ENCODE measurements at regions not wholly inside any gene's neighbourhood (a gene's known extent, or its start where the extent isn't known, plus 50 kb on each side); places are given as distances from the start of the nearest gene placed in this dataset.
"Not testable (repeated sequence)": the region's sequence is repeated elsewhere in the genome, so short reads cannot be mapped to it uniquely, and the experiment has no call there.

DNA sequence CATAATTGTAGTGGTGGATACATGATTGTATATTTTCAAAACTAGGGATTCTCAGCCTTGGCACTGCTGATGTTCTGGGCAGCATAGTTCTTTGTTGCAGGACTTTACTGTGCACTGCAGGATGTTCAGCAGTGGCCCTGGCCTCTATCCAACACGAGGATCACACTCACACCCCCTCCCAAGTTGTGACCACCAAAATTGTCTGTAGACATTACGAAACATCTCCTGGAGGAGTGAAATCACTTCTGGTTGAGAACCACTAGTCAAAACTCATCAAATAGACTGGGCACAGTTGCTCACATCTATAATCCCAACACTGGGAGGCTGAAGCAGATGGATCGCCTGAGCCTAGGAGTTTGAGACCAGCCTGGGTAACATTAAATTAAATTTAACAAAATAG, 123.1 kb upstream of the CDYL start:
- DNase-seq: no peak

DNA sequence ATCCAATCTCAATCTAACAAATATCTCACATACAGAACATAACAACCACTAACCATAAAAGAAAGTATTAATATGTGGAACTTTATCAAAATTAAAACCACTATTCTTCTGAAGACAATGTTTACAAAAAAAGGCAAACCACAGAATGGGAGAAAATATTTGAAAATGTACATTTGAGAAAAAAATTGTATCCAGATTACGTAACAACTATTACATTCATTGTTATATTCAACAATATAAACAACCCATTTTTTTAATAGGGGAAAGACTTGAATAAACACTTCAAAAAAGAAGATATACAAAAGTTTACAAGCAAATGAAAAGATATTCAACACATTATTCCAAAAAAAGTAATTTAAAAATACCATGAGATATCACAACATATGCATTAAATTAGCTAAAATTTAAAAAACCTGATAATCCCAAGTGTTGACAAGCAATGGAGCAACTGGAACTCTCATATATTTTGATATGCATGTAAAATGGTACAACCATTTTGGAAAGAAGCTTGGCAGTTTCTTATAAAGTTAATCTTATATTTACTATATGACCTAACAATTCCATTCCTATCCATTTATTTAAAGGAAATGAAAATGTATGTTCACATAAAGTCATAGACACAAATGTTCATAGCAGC, 124.3 kb upstream of the CDYL start:
- DNase-seq: no peak

GRCh38 chr6:4649728-4650127, 126.5 kb upstream of the CDYL start:
- no peak for DNase-seq

GRCh38 chr6:4647414-4648365, 128.5 kb upstream of the CDYL start:
- peak; percentile 10 for DNase-seq

- DNase-seq: no peak
Observed at GRCh38 chr6:4645713-4646360, 130.4 kb upstream of the CDYL start.

DNA sequence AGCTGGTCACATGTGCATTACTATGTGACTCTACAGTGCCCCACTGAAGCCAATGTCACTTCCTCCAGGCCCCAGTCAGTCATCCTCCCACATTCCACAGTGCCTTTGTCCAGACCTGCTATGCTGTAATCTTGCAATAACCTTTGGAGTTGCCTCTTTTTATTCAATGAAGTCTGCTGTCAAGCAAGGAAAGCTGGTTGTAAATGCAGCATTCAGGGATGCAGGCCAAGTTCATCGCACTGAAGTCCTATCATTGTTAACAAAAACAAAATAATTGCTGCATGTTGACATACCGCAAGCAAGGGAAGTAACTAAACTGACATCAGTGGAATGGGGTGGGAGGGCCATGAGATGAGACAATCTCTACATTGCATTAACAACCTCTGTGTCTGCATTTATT, 131.2 kb upstream of the CDYL start:
- DNase-seq: no peak

DNA sequence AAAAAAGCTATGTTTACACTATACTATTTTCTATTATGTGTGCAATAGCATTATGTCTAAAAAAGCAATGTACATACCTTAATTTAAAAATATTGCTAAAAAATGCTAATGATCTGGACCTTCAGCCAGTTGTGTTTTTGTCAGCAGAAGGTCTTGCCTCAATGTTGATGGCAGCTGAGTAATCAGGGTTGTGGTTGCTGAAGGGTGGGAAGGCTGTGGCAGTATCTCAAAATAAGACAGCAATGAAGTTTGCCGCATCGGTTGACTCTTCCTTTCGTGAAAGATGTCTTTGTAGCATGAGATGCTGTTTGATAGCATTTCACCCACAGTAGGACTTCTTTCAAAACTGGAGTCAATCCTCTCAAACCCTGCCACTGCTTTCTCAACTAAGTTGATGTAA, 134.7 kb upstream of the CDYL start:
- no peak for DNase-seq

GRCh38 chr6:4640139-4640538, 136.1 kb upstream of the CDYL start:
- DNase-seq: no peak

DNA sequence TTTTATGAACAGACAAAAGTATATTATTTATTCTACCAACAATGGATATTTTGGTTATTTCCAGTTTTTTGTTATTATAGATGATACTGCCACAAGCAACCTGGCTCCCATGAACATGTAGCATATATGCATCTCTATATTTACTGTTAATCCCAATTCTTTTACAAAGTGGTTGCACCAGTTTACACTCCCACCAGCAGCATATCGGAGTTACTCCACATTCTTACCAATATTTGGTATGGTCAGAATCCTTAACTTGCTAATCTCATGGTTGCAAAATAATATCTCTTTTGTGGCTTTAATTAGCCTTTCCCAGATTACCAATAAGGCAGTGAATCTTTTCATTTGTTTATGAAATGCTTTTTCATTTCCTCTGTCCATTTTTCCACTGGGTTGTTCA, 137.6 kb upstream of the CDYL start:
- DNase-seq: no peak

GRCh38 chr6:4637691-4638433, 138.3 kb upstream of the CDYL start:
- DNase-seq: no peak

DNA sequence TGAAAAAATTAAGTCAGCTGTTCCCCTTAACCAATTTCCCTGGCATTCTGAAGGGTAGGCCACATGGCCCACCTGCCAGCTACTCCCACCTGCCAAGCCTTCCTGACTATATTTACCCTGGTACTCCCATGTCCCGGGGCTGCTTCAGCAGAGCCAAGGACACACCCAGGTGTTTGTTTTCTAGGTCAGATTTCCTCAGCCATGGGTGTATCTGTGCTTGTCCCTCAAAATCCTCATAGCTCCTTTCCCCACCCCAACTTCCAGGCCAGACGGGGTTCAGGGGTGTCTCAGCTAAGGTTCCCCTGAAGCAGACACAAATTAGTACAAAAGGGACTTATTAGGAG, 139.4 kb upstream of the CDYL start:
- no peak for DNase-seq

DNA sequence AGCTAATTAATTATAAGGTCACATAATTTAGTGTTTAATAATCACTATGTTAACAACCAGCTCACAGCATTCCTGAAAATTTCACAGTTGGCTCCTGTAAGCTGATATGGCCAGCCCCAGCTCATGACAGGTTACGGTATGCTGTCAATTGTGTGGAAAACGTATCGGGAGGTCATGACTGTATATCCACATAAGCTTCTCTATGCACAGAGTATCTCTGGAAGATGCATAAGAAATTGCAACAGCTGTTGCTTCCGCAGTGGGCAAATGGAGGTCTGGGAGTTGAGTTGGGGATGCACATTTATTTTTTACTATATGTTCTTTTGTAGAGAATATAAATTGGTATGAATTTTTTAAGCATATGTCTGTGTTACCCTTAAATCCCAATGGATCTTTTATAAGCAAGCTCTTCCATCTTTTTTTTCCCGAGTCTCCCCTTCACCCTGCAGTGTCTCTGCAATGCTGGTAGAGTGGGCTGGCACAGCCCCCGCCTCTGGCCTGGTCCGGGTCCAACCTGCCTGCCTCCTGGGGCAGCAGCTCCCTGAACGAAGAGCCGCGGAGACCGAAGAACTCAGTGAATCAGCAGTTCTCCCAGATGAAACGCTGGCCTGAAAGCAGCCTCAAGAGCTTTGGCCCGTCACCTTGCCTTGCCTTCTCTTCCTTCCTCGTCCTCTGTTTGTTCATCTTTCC, 139.9 kb upstream of the CDYL start:
- no peak for DNase-seq

- DNase-seq: no peak
Observed at GRCh38 chr6:4635666-4636065, 140.5 kb upstream of the CDYL start.

DNA sequence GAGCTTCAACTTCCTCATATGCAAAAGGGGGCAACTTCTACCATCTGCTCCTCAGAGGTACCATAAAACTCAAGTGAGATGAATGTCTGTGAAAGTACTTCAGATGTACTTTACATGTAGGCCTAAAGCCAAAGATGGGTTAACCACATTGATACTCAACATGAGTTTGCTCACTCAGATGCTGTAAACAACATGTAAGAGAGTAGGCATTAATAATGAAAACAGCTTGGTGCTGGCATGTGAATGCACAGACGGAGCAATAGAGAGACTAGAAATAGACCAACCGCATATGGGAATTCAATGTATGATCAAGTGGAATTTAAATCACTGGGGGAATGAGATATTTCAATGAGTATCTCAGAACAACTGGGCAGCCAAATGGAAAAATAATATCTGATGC, 143.8 kb upstream of the CDYL start:
- DNase-seq: no peak

DNA sequence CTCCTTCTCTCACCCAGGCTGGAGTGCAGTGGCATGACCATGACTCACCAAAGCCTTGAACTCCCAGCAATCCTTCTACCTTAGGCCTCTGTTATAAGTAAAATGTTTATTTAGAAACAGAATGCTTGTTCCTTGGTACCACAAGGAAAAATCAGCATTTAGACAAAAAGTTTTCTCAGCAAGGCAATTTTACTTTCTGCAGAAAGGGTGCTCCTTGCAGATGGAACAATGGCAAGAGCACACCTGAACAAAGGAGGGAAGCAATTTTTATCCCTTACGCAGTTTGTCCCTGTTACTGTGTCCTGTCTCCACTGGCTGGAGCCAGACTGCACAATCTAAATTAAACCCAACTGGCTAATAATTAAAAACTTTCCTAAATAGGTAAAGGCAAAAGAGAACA, 146.4 kb upstream of the CDYL start:
- DNase-seq: not testable (repeated sequence)

- DNase-seq: no peak
Observed at GRCh38 chr6:4625557-4625956, 150.6 kb upstream of the CDYL start.

GRCh38 chr6:4624726-4625125, 151.5 kb upstream of the CDYL start:
- DNase-seq: no peak

- no peak for DNase-seq
Observed at GRCh38 chr6:4620284-4621151, 155.7 kb upstream of the CDYL start.

DNA sequence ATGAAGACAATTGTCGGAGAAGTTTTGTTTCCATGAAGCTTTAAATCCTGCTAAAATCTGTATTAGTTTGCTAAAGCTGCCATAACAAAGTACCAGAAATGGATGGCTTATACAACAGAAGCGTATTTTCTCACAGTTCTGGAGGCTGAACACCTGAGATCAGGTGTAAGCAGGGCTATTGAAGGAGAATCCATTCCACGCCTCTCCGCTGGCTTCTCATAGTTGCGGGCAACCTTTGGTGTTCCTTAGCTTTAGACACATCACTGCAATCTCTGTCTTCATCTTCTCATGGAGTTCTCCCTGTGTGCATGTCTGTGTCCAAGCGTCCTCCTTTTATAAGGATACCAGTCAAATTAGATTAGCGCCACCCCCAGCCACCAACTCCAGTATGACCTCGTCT, 159.9 kb upstream of the CDYL start:
- no peak for DNase-seq

DNA sequence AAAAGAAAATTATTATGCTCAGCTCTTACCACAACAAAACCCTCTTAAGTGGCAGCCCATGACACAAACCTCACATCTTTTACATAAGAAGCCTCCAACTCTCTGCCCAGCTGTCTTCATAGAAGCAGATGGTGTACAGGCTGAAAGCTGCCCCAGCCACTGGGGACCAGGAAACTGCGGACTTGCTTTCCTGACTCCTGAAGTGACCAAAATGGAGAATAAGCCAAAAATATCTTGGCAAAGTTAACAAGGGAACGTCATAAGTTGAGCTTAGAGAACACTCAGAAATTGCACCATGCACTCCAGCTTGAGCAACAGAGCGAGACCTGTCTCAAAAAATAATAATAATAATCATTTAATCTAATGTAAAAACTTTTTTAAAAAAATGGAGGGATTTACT, 160.3 kb upstream of the CDYL start:
- DNase-seq: no peak

DNA sequence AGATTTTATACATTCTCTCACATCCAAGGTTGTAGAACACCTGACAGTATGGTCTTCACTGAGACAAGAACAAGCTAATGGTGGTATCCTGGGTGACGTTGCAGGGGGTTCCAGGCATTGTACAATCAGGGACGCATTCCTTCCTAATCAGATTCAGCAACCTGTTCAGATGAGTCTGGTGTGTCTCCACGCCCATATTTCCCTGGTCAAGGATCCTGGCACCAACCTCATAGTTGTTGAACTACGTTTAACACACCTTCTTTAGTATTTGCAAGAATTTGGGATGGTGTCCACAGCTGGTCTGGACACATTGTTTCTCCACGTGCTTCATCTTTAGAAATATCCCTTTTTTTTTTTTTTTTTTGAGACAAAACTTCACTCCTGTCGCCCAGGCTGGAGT, 161.0 kb upstream of the CDYL start:
- DNase-seq: no peak

GRCh38 chr6:4614637-4615036, 161.6 kb upstream of the CDYL start:
- no peak for DNase-seq
